Choroid plexus epithelial cell (primary cell): ENCODE measurements at regions not wholly inside any gene's neighbourhood (a gene's known extent, or its start where the extent isn't known, plus 50 kb on each side); places are given as distances from the start of the nearest gene placed in this dataset.

Experiments used
- DNase-seq: peaks from one replicate; pipeline ENCODE4 v3.0.0-alpha.2; 2010; ENCODE audit warnings: low read depth
- H3K4me3 ChIP-seq: 2 replicates; pipeline ENCODE4 v1.5.1; 2011; ENCODE audit warnings: low read depth, mild to moderate bottlenecking, control low read depth, low read length, moderate library complexity
- CTCF ChIP-seq: conservative IDR thresholded peaks from 2 replicates; pipeline ENCODE4 v1.5.1; 2011; ENCODE audit warnings: low read depth, mild to moderate bottlenecking, control low read depth, inconsistent platforms, low read length, moderate library complexity

DNA sequence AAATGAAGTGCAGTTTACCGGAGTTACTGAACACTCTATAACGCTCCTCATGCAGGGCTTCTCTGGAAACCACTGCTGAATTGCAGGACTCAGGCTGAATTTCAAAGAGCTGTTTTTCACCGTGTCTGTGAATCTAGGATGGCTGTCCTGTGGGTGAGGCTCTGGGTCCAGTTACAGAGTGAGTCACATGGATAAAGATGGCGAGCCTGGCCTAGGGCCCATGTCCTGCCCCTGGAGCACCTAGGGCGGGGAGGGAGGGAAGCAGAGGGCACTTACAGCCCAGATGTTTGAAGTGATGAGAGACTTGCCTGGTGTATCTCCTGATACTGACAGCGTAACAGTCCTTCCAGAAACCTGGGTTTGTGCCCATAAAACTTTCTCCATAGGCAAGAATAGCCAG lies 583.0 kb downstream of the IRS1 start:
- TF ChIP-seq CTCF, result no peak
- H3K4me3 ChIP-seq, result no peak overlapping the region

GRCh38 chr2:226215902-226216503 lies 583.6 kb downstream of the IRS1 start:
- peak; percentile 78 for DNase-seq
- no peak overlapping the region for H3K4me3 ChIP-seq
- TF ChIP-seq CTCF, result peak; percentile 88

More for the DNA sequence above, 583.0 kb downstream of the IRS1 start:
- no peak for DNase-seq

GRCh38 chr2:226213717-226214116 lies 585.9 kb downstream of the IRS1 start:
- no peak for TF ChIP-seq CTCF
- H3K4me3 ChIP-seq, result no peak overlapping the region
- peak; percentile 63 for DNase-seq

- DNase-seq, result peak; percentile 92
- no peak overlapping the region for H3K4me3 ChIP-seq
- TF ChIP-seq CTCF, result no peak
Observed at GRCh38 chr2:226211439-226211838, 588.2 kb downstream of the IRS1 start.

DNA sequence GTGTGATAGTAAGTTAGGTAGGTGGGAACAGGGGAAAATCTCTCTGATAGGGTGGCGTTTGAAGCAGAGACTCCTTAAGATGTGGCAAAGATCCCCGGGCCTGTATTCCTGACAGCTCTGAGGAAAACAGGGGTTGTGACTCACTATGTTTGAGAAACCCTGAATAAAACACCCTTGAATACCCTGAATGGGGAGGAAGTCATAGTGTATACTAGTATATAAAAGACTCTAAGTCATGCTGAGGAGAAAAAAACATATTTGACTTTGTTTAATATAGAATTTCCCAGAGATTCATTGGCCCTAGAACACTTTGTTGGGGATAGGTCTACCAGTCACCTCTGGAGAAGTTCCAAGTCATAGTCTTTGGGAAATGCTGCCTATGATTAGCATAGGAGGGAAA lies 590.9 kb downstream of the IRS1 start:
- peak; percentile 43 for DNase-seq
- no peak for TF ChIP-seq CTCF
- no peak overlapping the region for H3K4me3 ChIP-seq

DNA sequence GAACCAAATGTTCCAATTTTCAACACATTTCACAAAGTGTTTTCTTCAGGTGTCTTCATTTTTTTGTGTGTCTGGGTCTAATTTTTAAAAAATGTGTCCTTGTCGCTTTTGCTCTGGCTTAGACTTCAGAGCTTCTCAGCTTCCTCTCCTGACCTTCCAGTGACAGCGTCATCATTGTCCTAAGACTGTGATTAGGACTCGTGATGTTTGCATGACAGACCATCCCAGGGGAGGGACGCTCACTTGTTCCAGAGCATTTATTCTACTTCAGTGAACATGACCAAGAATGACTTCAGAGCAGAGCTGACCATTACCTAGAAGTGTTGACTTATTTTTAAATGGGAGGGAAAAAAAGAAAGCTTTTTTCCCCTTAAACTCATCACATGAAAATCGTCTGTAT lies 591.9 kb downstream of the IRS1 start:
- no peak for DNase-seq
- H3K4me3 ChIP-seq, result no peak overlapping the region
- no peak for TF ChIP-seq CTCF

DNA sequence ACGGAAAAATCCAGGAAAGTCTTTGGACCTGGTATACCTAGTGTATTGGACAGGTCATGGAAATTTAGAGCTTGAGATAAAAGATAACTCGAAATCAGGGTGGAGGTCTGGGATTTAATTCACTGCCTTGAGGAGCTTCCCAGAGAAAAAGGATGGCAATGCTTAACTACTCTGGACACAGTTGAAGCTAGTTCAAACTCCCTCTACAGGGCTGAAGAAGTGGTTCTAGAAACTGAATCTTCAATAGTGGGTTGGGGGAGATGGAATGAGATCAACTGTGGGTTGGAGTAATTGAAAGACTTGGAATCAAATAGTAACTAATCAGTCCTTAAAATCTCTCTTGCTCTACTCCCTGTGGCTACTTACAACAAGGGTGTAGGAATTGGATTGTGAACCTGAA lies 600.1 kb downstream of the IRS1 start:
- no peak for DNase-seq
- H3K4me3 ChIP-seq, result no peak overlapping the region
- TF ChIP-seq CTCF, result no peak
